Gastrocnemius medialis (tissue), 4 donors: ENCODE measurements at regions not wholly inside any gene's neighbourhood (a gene's known extent, or its start where the extent isn't known, plus 50 kb on each side); places are given as distances from the start of the nearest gene placed in this dataset.
"Not testable (repeated sequence)": the region's sequence is repeated elsewhere in the genome, so short reads cannot be mapped to it uniquely, and the experiment has no call there.

Source experiments
- ATAC-seq, 2 donors: fragments of 150-250 bp; one replicate each; pipeline ENCODE4 v1.9.1; 2016
- DNase-seq, 2 donors: peaks; one replicate each; pipeline ENCODE4 v3.0.0-alpha.2; 2019
- H3K27ac ChIP-seq, 4 donors: fragments of 200-600 bp; sonication (generic); 1 replicate in 1 of 4; 2 replicates in 3 of 4; pipeline ENCODE4 v1.5.1; 2016 to 2018; ENCODE audit warnings: mild to moderate bottlenecking in 2 of 4, moderate library complexity in 1 of 4
- H3K27me3 ChIP-seq, 3 donors: fragments of 200-600 bp; sonication (generic) in 2 of 3; 1 replicate in 1 of 3; 2 replicates in 2 of 3; pipeline versions ENCODE4 v1.5.1 to v1.6.0; 2016 to 2019; ENCODE audit warnings: mild to moderate bottlenecking in 1 of 3, moderate library complexity in 1 of 3
- H3K36me3 ChIP-seq, 2 donors: fragments of 200-600 bp; sonication (generic) in 1 of 2; one replicate each; pipeline ENCODE4 v1.5.1; 2017 to 2018
- H3K4me1 ChIP-seq, 2 donors: fragments of 200-600 bp; sonication (generic) in 1 of 2; one replicate each; pipeline ENCODE4 v1.5.1; 2016 to 2017; ENCODE audit warnings: mild to moderate bottlenecking in 2 of 2
- H3K4me3 ChIP-seq, 4 donors: fragments of 200-600 bp; sonication (generic) in 3 of 4; 1 replicate in 1 of 4; 2 replicates in 3 of 4; pipeline ENCODE4 v1.5.1; 2016 to 2019; ENCODE audit warnings: mild to moderate bottlenecking in 2 of 4
- H3K9me3 ChIP-seq, 3 donors: fragments of 200-600 bp; sonication (generic) in 2 of 3; 1 replicate in 1 of 3; 2 replicates in 2 of 3; pipeline ENCODE4 v1.5.1; 2016 to 2019
- POLR2A ChIP-seq, 2 donors: fragments of 450-650 bp; IDR thresholded peaks; one replicate each; pipeline ENCODE4 v1.6.1; 2017; ENCODE audit warnings: antibody characterized with exemption in 2 of 2, mild to moderate bottlenecking in 2 of 2, moderate library complexity in 2 of 2
- in situ Hi-C, 4 donors: fragments of 200-750 bp; cut with MboI; loops; one replicate each; pipeline versions ENCODE4 v1.15.0 to v1.8.0; 2017; ENCODE audit warnings: low sequenced_read_pairs in 4 of 4
- intact Hi-C: fragments of 100-400 bp; cut with DNase I; formaldehyde crosslinking; loops from one replicate; pipeline ENCODE4 v1.15.1; 2023; ENCODE audit warnings: low total_unique reads
- TF ChIP-seq, protein P1 (sequence below), 5 experiments: fragments of 450-650 bp in 3 of 5; fragments of 200-600 bp in 2 of 5; sonication (generic) in 2 of 5; IDR thresholded peaks in 4 of 5; conservative IDR thresholded peaks in 1 of 5; 1 replicate in 4 of 5; 2 replicates in 1 of 5; pipeline ENCODE4 v1.5.1; 2016 to 2019; ENCODE audit warnings: antibody characterized with exemption in 5 of 5, mild to moderate bottlenecking in 3 of 5, moderate library complexity in 3 of 5

DNA sequence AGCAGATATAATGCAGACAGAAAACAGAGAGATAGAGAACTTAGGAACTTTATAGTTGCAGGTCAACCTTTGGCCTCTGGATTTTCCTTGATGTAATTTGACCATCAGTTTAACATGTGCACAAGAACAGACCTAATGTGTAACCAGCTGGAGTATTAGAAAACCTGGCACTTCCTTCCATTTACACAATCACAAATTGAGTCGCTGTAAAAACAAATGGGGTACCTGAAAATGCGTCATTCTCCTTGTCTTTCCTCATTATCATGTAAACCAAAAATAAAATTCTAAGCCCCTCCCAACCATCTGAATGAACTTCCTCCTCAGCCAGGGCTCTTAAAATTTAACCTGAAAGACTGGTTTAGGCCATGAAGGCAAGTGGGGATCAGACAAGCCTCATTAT lies 358.4 kb upstream of the MAGEB16 start:
- intact Hi-C loops: no loop called here

DNA sequence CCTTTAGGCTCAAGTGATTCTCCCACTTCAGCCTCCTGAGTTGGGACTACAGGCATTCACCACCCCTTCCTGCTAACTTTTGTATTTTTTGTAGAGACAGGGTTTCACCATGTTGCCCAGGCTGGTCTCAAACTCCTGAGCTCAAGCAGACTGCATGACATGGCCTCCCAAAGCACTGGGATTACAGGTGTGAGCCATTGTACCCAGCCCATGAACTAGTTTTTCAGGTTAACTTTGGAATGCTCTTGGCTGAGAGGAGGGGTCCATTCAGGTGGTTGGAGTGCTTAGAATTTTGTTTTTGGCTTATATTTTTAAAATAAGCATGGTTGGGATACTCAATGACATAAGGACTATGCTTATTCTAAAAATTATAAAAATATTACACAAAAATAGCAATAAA lies 355.7 kb upstream of the MAGEB16 start:
- no peak for ATAC-seq
- intact Hi-C loops: no loop called here
- Histone ChIP-seq H3K9me3 (no peaks in the 10 kb centered on the region), H3K27me3 (no peaks in the 10 kb centered on the region), H3K4me3 (no peak overlapping the region), H3K36me3 (no peaks in the 10 kb centered on the region), H3K4me1 (no peaks in the 10 kb centered on the region), H3K27ac (no peak overlapping the region)
- in situ Hi-C loops: no loop called here
- no peak for DNase-seq
- TF ChIP-seq POLR2A (IDR thresholded peaks at IDR 0.05): no peak
- TF ChIP-seq, protein P1, sequence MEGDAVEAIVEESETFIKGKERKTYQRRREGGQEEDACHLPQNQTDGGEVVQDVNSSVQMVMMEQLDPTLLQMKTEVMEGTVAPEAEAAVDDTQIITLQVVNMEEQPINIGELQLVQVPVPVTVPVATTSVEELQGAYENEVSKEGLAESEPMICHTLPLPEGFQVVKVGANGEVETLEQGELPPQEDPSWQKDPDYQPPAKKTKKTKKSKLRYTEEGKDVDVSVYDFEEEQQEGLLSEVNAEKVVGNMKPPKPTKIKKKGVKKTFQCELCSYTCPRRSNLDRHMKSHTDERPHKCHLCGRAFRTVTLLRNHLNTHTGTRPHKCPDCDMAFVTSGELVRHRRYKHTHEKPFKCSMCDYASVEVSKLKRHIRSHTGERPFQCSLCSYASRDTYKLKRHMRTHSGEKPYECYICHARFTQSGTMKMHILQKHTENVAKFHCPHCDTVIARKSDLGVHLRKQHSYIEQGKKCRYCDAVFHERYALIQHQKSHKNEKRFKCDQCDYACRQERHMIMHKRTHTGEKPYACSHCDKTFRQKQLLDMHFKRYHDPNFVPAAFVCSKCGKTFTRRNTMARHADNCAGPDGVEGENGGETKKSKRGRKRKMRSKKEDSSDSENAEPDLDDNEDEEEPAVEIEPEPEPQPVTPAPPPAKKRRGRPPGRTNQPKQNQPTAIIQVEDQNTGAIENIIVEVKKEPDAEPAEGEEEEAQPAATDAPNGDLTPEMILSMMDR (IDR thresholded peaks at IDR 0.05 in 4 of 5, conservative IDR thresholded peaks at IDR 0.05 in 1 of 5): no peak

More for the DNA sequence above, 358.4 kb upstream of the MAGEB16 start:
- no peaks in the 10 kb centered on the region for H3K4me1 ChIP-seq
- DNase-seq: no peak
- no peak for ATAC-seq
- H3K27me3 ChIP-seq: no peaks in the 10 kb centered on the region
- in situ Hi-C loops: no loop called here
- TF ChIP-seq POLR2A (IDR thresholded peaks at IDR 0.05): no peak
- TF ChIP-seq, protein P1 (IDR thresholded peaks at IDR 0.05 in 4 of 5, conservative IDR thresholded peaks at IDR 0.05 in 1 of 5): no peak
- H3K36me3 ChIP-seq: no peaks in the 10 kb centered on the region
- no peak overlapping the region for H3K4me3 ChIP-seq
- H3K27ac ChIP-seq: no peak overlapping the region
- no peaks in the 10 kb centered on the region for H3K9me3 ChIP-seq

DNA sequence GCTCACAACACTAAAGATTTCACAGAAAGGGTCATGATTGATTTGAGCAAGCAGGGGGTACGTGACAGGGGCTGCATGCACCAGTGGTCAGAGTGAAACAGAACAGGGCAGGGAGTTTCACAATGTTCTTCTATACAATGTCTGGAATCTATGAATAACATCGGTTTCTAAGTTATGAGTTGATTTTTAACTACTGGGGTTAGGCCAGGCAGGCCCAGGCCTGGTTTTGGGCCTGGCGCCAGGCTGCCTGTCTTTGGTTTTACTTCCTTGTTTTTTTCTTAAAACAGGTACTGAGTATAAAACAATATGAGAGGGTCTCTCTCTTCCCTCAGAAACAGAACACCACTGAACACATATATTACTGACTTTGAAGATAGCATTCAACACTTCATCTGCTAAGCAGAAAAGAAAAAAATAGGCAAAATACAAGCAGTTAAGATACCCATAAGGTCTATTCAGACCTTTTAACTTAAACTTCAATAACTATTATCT lies 355.0 kb upstream of the MAGEB16 start:
- DNase-seq, H3K27ac ChIP-seq, intact Hi-C loops, in situ Hi-C loops, H3K27me3 ChIP-seq, H3K4me3 ChIP-seq, H3K36me3 ChIP-seq, H3K4me1 ChIP-seq, H3K9me3 ChIP-seq, ATAC-seq: not testable (repeated sequence)

DNA sequence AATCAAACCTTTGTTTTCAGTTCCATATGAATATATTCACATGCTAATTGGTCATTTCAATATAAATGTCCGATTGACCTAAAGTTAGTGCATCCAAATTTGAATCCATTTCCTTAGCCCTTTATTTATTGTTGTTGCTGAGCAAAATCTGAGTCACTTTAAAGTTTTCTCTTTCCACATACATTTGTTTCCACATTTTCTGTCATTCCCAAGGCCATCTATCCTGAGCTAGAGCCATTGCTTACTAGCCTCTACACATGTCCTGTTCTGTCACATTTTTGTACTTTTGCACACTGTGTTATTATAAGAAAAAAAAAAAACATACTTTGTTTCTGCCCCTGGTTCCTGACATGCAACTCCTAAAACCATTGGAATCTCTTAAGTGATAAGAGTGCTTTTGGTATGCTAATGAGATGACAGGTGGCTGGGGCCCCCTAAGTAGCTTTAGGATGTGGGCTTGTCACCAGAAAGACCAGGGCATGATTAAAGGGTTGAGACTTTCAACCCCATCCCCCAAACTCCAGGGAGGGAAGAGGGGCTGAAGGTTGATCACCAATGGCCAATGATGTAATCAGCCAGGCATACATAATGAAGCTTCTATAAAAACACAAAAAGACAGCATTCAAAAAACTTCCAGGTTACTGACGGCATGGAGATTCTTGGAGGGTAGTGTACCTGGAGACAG lies 353.3 kb upstream of the MAGEB16 start:
- TF ChIP-seq, protein P1 (IDR thresholded peaks at IDR 0.05 in 4 of 5, conservative IDR thresholded peaks at IDR 0.05 in 1 of 5): no peak
- TF ChIP-seq POLR2A (IDR thresholded peaks at IDR 0.05): no peak
- H3K4me1 ChIP-seq: no peaks in the 10 kb centered on the region
- intact Hi-C loops: no loop called here
- H3K27ac ChIP-seq: no peak overlapping the region
- no peaks in the 10 kb centered on the region for H3K36me3 ChIP-seq
- H3K4me3 ChIP-seq: no peak overlapping the region
- H3K27me3 ChIP-seq: no peaks in the 10 kb centered on the region
- ATAC-seq: no peak
- no peak for DNase-seq
- H3K9me3 ChIP-seq: no peaks in the 10 kb centered on the region
- in situ Hi-C loops: no loop called here

DNA sequence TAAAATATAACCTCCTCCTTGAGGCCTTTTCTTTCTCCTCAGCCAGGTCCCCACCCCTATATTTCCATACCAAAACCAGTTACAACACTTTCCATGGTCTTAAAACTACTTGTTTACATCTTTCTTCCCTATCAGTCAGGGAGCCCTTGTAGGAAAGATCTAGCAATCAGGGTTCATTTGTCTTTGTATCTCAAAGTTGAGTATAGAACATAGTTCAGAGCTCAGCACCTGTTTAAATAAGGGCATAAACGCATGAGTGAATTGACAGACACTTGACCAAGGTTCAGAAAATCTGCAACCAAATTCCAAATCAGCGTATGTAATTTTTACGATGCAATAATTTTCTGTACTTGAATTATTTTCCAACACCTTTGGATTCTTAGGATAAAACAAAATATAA lies 352.2 kb upstream of the MAGEB16 start:
- Histone ChIP-seq H3K27ac (no peak overlapping the region), H3K27me3 (no peaks in the 10 kb centered on the region), H3K9me3 (no peaks in the 10 kb centered on the region), H3K36me3 (no peaks in the 10 kb centered on the region), H3K4me1 (no peaks in the 10 kb centered on the region), H3K4me3 (no peak overlapping the region)
- no peak for ATAC-seq
- TF ChIP-seq POLR2A (IDR thresholded peaks at IDR 0.05): no peak
- TF ChIP-seq, protein P1 (IDR thresholded peaks at IDR 0.05 in 4 of 5, conservative IDR thresholded peaks at IDR 0.05 in 1 of 5): no peak
- no peak for DNase-seq
- intact Hi-C loops (no loop called here), in situ Hi-C loops (no loop called here)
